NCI-H2029 (cell line): ENCODE measurements at regions not wholly inside any gene's neighbourhood (a gene's known extent, or its start where the extent isn't known, plus 50 kb on each side); places are given as distances from the start of the nearest gene placed in this dataset.
A peak's percentile ranks its signal among the peaks of the same experiment; 100 is the strongest.

Source experiments
- DNase-seq: peaks from one replicate; lab custom pipeline; 2025; lab: John Stamatoyannopoulos, UW

DNA sequence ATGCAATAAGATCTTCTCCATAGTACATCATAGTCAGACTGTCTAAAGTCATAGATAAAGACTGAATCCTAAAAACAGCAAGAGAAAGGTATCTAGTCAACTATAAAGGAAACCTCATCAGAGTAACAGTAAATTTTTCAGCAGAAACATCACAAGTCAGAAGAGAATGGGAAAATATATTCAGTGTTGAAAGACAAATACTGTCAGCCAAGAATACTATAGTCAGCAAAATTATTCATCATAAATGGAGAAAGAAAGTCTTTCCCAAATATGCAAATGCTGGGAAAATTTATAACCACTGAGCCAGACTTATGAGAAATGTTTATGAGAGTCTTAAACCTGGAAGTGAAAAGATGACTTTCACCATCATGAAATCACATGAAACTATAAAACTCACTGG is 136.7 kb downstream of the KDR start:
- DNase-seq: no peak

DNA sequence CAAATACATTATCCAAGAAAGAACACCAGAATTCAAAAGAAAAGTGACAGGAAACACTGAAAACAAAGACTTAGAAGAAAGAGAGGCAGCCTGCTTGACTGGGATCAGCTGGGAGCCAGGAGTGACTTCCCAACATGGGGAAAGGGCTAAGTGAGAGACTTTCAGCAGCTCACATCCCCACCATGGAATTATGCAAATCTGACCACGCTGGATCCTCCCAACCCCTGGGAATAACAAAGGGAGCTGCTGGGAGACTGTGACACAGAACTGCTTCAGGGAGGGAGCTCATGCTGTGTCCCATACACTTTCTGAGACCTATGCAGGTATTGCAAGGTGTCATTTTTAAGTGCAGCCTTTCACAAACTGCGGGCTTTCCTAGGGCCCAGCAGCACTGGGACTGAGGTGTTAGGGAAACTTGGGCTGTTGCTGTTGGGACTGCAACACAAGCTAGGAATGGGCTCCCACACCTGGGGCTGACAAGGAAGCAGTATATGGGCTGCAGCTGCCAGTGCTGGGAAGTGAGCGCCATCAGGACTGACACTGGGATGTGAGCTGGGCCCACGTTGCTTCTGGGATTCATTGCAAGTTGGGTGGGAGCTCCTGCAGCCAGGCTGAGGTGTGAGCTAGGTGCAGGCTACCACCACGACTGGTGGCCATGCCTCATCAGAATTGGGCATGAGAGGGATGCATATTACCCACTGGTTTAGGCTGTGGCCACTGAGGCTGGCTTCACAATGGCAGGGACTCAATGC is 139.1 kb downstream of the KDR start:
- no peak for DNase-seq

DNA sequence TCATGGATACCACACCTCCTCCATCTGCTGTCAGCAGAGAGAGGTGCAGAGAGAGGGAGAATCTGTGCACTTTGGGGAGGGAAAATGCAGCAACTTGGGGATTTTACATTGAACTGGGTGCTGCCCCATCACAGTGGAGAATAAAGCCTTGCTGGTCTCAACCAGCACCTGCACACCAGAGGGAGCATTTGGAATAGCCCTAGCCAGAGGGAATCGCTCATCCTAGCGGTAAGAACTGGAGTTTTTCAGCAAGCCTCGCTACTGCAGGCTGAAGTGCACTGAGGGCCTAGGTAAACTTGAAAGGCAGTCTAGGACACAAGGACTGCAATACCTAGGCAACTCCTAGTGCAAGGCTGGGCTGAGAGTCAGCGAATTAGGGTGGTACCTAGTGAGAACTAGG is 148.7 kb downstream of the KDR start:
- no peak for DNase-seq

- DNase-seq: no peak
These were observed 149.4 kb downstream of the KDR start for GRCh38 chr4:54976031-54976430.

DNA sequence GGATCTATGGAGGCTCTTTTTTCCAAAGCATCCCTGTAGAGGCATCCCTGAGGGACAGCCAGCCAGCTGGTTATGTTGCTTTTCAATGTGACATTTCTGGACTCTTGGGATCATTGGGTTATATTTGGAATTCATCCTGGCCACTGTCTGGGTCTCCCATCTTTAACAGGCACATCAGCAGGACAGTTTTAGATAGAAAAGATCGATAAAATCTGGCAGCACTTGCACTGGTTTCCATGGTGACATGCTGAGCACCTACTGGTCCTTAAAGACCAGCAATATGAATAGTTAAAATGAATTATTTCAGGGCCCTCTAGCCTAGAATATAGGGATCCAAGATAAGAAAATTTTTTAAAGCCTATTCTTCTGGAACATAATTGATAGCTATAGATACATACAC is 151.6 kb downstream of the KDR start:
- DNase-seq: no peak

GRCh38 chr4:54971474-54971950 is 153.9 kb downstream of the KDR start:
- peak; percentile 14 for DNase-seq

DNA sequence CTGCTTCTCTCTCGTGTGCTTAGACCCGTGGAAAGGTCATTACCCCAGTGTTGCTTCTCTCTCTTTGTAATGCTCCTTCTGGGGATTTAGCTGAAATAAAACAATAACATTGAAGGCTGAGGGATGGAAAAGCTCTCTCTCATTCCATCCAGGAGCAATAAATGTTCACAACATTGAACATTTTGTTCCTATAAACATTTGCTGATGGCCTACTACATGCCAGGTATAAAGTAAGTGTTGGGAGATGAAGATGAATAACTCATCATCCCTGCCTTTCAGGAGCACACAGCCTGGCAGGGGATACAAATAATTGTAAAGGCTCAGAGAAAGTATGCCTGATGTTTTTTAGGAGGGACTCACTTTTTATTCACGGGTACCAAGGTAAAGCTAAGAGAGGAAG is 158.1 kb downstream of the KDR start:
- DNase-seq: no peak

DNA sequence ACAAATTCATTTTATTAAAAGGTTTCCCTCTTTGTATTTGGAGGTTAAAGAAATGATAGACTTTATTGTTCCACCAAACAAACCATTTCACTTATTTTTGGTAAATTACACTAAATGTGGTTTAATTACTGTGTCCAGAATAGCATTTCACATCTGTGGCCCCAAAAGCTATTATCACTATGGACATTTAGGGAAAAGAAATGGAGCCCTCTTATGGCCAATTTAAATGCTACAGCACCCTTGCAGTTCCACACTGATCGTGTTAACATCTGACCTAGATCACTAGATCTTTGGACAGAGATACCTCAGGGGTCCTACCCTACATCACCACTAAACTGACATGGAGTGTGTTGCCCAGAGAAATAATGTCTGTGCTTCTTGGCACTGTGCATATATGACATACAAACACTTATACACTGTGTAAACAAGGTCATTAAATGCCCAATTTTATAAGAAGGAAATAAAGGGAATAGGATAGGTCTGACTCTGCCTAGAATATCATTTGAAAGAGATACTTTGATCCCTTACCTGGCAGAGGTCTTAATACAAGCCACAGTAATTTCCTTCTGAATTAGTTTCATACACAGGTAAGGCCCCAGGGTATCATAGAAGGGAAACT is 163.9 kb downstream of the KDR start:
- peak; percentile 43 for DNase-seq

DNA sequence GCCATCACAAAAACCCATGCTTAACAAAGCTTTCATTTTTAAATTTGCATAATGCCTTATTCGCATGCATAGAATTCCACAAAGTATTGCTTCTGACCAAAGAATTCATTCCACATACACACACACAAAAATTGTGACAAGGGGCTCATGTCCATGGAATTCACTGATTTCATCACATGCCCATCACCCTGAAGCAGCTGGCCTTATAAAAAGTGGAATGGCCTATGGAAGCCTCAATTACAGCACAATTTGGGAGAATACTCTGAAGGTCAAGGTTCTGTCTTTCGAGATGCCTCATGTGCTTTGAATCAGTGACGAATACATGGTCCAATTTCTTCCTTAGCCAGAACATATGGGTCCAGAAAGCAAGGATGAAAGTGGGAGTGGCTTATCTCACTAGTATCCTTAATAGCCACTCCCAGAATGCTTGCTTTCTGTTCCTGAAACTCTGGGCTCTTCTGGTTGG is 165.7 kb downstream of the KDR start:
- DNase-seq: no peak

DNA sequence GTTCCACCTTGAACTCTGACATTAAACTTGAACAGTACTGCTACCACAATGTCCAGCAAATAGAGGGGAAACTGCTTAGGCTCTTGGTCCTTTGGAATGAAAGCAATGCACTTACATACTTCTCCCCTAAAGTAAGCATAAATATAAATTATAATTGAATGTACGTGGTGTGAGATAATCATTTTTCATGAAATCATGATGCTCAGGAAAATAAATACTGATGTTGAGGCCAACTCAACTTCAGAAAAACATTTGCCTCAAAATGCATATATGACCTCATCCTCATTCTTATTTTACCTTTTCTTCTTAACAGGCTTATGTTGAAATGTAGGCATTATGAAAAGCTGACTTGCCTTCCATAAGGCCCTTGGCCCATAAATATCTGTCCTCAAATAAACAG is 166.3 kb downstream of the KDR start:
- DNase-seq: no peak

- no peak for DNase-seq
These were observed 167.2 kb downstream of the KDR start for GRCh38 chr4:54958236-54958635.

DNA sequence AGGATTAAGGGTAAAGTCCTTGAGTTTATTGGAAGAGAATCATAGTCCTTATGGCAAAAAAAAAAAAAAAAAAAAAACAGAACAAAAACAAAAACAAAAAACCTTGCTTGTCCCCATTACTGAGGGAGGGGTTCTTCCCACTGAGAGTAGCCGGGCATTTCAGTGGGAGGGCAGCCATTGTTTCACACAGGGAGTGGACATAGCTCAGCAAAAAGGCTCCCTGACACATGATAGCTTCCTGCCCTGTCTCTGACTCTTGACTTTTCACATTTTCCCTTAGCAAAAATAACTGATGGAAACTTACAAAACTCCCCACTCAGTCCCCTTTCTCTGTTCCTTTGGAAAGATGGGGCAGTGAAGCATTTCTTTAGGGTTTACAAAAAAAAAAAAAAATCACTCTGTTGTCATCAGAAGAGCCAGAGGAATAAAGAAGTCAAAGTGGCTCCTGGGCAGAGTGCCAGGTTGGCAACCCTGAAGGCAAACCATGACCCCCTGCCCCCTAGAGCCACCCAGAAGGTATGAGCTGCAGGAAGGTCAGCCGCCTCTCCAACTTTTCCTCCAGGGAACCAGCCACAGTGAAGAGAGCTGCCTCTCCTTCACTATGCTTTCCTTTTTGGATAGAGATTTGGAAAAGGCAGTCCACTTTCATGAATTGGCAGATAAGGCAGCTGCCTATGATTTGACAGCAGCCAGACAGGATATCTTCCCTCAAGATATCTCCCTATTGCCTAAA is 170.6 kb downstream of the KDR start:
- no peak for DNase-seq

DNA sequence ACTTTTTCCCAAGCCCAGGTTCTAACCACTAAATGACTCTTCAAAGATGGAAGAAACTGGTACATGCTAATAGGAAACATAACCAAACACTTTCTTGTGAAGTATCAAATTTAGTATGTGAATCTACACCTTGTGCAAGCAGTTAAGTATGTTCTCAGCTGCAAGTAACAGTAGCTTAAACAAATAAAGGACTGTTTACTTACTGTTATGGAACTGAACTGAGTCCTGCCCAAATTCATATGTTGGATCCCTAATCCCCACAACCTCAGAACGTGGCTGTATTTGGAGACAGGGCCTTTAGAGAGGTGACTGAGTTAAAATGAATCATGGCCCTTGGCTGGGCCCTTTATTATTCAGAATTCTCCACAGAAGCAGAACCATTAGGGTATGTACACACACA is 178.7 kb downstream of the KDR start:
- peak; percentile 60 for DNase-seq

GRCh38 chr4:54945838-54946237 is 179.6 kb downstream of the KDR start:
- DNase-seq: no peak

- no peak for DNase-seq
These were observed 182.7 kb downstream of the KDR start for GRCh38 chr4:54942721-54943120.

GRCh38 chr4:54941994-54942552 is 183.3 kb downstream of the KDR start:
- DNase-seq: peak; percentile 11

DNA sequence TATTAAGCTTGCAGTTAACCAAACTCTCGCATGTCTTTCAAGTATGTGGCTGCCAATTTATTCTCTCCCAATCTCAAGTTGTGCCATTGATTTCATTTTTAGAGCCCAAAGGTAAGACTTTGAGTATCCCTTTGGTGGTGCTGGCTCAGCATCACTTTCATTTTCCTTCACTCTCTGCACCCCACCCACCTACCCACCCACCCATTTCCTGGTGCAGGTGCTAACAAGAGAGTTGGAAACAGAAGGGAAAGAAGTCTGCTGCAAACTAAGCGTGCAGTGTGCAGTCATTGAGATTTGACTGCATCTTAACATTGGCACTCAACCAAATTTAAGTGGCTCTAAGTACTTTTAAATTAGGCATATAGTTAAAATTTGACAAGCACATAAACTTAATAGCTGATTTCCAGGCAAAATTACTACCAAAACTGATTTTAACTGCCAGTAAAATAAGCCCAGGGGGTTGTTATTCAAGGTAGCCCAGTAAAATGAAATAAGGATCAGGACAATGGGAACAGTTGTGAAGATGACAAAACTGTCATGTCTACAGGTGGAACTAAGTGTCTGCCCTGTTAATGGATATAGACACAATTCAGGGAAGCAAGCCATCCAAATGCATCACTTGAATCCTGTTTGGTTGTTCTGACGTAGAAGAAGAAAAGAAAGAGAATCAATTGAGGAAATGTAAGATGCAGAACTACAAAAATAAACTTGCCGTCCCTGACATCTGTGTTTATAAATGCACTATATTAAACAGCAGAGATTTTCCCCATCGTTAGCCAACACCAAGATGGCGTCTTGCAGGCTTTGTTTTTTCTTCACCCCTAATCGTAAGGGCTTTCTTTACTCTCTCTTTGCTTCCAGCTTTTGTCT is 184.2 kb downstream of the KDR start:
- DNase-seq: no peak

DNA sequence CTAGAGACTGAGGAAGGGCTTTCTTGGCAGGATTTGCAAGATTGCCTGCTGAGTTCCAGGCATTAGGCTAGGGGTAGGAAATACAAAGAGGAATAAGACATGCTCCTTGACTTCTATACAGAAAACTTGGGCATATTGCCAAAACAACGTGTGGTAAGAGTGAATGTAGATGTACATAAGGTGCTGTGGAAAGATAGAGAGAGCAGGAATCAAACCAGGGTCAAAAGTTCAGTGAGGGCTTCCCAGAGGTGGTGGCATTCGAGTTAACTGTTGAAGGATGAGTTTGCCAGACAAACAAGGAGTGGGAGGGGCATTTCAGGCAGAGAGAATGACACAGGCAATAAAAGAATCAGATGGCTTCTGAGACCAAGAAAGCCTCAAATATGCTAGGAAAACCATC is 187.9 kb downstream of the KDR start:
- no peak for DNase-seq

GRCh38 chr4:54933579-54933978 is 191.8 kb downstream of the KDR start:
- no peak for DNase-seq

DNA sequence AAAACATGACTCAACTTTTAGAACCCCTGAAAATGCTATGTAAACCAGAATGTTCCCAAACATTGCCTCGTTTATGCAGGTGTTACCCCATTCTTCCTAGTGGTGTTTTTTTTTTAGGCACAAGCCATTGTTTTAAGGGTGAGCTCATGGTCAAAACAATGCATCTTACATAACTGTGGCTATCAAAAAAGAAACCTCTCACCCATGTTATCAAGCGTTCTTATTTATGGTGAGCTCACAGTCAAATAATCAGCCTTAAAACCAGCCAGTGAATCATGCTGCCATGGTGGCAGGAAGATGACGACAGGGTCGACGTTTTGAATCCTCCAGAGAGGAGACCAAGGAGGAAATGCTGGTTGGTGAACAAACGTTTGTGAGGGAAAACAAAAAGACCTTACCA is 195.2 kb downstream of the KDR start:
- peak; percentile 28 for DNase-seq

GRCh38 chr4:54929459-54929858 is 195.9 kb downstream of the KDR start:
- peak; percentile 60 for DNase-seq

- no peak for DNase-seq
These were observed 200.5 kb downstream of the KDR start for GRCh38 chr4:54924891-54925290.
